HCT116 (cell line): ENCODE measurements at regions not wholly inside any gene's neighbourhood (a gene's known extent, or its start where the extent isn't known, plus 50 kb on each side); places are given as distances from the start of the nearest gene placed in this dataset.

Experiments
- ATAC-seq: fragments of 200-7000 bp; cut with Tn5 transposase; 2 replicates; pipeline ENCODE4 v1.9.1; 2020; ENCODE audit warnings: mild to moderate bottlenecking, moderate library complexity
- BruUV-seq: library from RNA; stranded (reverse); fragments of 400-500 nt; replicated peaks from 2 replicates; lab custom pipeline; 2021; lab: Mats Ljungman, UMichigan
- CTCF ChIA-PET: fragments of 300-600 bp; sonication (Branson Sonifier 250); formaldehyde crosslinking; loops from one replicate; lab custom pipeline; 2021; ENCODE audit warnings: antibody characterized with exemption; lab: Charles Lee
- POLR2A ChIA-PET: fragments of 300-600, 350-600 bp; sonication (Branson Sonifier 250); formaldehyde crosslinking; loops from one replicate; lab custom pipeline; 2021; ENCODE audit warnings: antibody characterized with exemption; lab: Charles Lee
- RAD21 ChIA-PET, 2 experiments: fragments of 300-600 bp; sonication (Branson Sonifier 250); formaldehyde crosslinking; loops; one replicate each; lab custom pipeline; 2023; ENCODE audit warnings: low total read pairs in 2 of 2; ENCODE audit not compliant: uncharacterized antibody in 2 of 2, unreplicated experiment in 2 of 2, low non-redundant PET in 1 of 2; lab: Charles Lee
- DNase-seq: peaks from one replicate; pipeline ENCODE4 v3.0.0-alpha.2; 2010; ENCODE audit warnings: low read depth, low spot score
- H2AFZ ChIP-seq: fragments of 200-600 bp; shearing (Covaris generic), sonication (generic); 2 replicates; pipeline ENCODE4 v1.6.1; 2017; ENCODE audit warnings: low read depth, mixed run types, mixed read lengths, antibody characterized with exemption, low read length; ENCODE audit not compliant: poor library complexity, severe bottlenecking
- H3K27ac ChIP-seq: 2 replicates; pipeline ENCODE4 v1.5.1; 2012; ENCODE audit warnings: low read depth, low read length
- H3K27me3 ChIP-seq: fragments of 200-600 bp; sonication (generic); 2 replicates; pipeline ENCODE4 v1.6.1; 2016; ENCODE audit warnings: mixed run types, low read length, mixed read lengths; ENCODE audit not compliant: insufficient read depth
- H3K36me3 ChIP-seq, 2 experiments: fragments of 200-500 bp in 1 of 2; fragments of 200-600 bp in 1 of 2; sonication (Bioruptor generic) in 1 of 2; sonication (generic) in 1 of 2; 2 replicates each; pipeline versions ENCODE4 v1.5.1 to v1.6.1; 2014 to 2016; ENCODE audit warnings: low read length in 2 of 2, inconsistent platforms in 1 of 2, mixed read lengths in 1 of 2, mixed run types in 1 of 2; ENCODE audit not compliant: insufficient read depth in 2 of 2, control insufficient read depth in 1 of 2
- H3K4me1 ChIP-seq, 2 experiments: fragments of 200-600 bp in 1 of 2; sonication (generic) in 1 of 2; 2 replicates each; pipeline versions ENCODE4 v1.5.1 to v1.6.1; 2012 to 2017; ENCODE audit warnings: low read length in 2 of 2, inconsistent platforms in 1 of 2, mild to moderate bottlenecking in 1 of 2, mixed read lengths in 1 of 2, mixed run types in 1 of 2, moderate library complexity in 1 of 2; ENCODE audit not compliant: insufficient read depth in 2 of 2, control insufficient read depth in 1 of 2
- H3K4me2 ChIP-seq: fragments of 200-600 bp; sonication (generic); 2 replicates; pipeline ENCODE4 v1.6.1; 2017; ENCODE audit warnings: mixed run types, low read length, mixed read lengths
- H3K4me3 ChIP-seq, 2 experiments: fragments of 200-600 bp in 1 of 2; sonication (generic) in 1 of 2; replicated peaks in 1 of 2; 2 replicates each; pipeline ENCODE4 v1.5.1; 2011 to 2016; ENCODE audit warnings: low read length in 2 of 2, control low read depth in 1 of 2, low read depth in 1 of 2, mild to moderate bottlenecking in 1 of 2, mixed read lengths in 1 of 2, mixed run types in 1 of 2
- H3K79me2 ChIP-seq: fragments of 200-600 bp; sonication (generic); 2 replicates; pipeline ENCODE4 v1.6.1; 2017; ENCODE audit warnings: mild to moderate bottlenecking, mixed run types, low read length, moderate library complexity, mixed read lengths; ENCODE audit not compliant: insufficient read depth
- H3K9ac ChIP-seq: fragments of 200-600 bp; sonication (generic); 2 replicates; pipeline ENCODE4 v1.6.1; 2016; ENCODE audit warnings: low read length, mixed read lengths
- H3K9me2 ChIP-seq: fragments of 200-600 bp; sonication (generic), shearing (Covaris generic); 2 replicates; pipeline ENCODE4 v1.6.1; 2017; ENCODE audit warnings: mixed run types, mild to moderate bottlenecking, moderate library complexity; ENCODE audit not compliant: insufficient read depth
- H3K9me3 ChIP-seq, 2 experiments: fragments of 200-500 bp in 1 of 2; fragments of 200-600 bp in 1 of 2; sonication (Bioruptor generic) in 1 of 2; sonication (generic) in 1 of 2; 2 replicates each; pipeline ENCODE4 v1.6.1; 2014 to 2017; ENCODE audit warnings: low read length in 2 of 2, mixed read lengths in 2 of 2, inconsistent platforms in 1 of 2, low read depth in 1 of 2, mild to moderate bottlenecking in 1 of 2, mixed run types in 1 of 2, moderate library complexity in 1 of 2; ENCODE audit not compliant: control insufficient read depth in 1 of 2, insufficient read depth in 1 of 2
- H4K20me1 ChIP-seq: fragments of 200-600 bp; sonication (generic), shearing (Covaris generic); 2 replicates; pipeline ENCODE4 v1.6.1; 2017; ENCODE audit warnings: mixed run types, mild to moderate bottlenecking, moderate library complexity; ENCODE audit not compliant: insufficient read depth
- ELF1 ChIP-seq: IDR thresholded peaks from 2 replicates; pipeline ENCODE4 v1.6.1; 2012; ENCODE audit warnings: low read depth, borderline replicate concordance
- EZH2phosphoT487 ChIP-seq: fragments of 200-600 bp; IDR thresholded peaks from 2 replicates; pipeline ENCODE4 v1.6.1; 2018; ENCODE audit warnings: antibody characterized with exemption, borderline replicate concordance
- FOSL1 ChIP-seq: IDR thresholded peaks from 2 replicates; pipeline ENCODE4 v1.6.1; 2012; ENCODE audit warnings: low read depth
- RAD21 ChIP-seq: IDR thresholded peaks from 2 replicates; pipeline ENCODE4 v1.6.1; 2012; ENCODE audit warnings: low read depth, mild to moderate bottlenecking
- SP1 ChIP-seq: IDR thresholded peaks from 2 replicates; pipeline ENCODE4 v1.6.1; 2012; ENCODE audit warnings: low read depth
- ZFX ChIP-seq: fragments of 450-650 bp; IDR thresholded peaks from 2 replicates; pipeline ENCODE4 v1.6.1; 2017
- intact Hi-C: fragments of 100-400 bp; cut with micrococcal nuclease; formaldehyde crosslinking; loops from 2 replicates; pipeline ENCODE4 v1.10.0; 2022
- TF ChIP-seq, protein P1 (sequence below): IDR thresholded peaks from 2 replicates; pipeline ENCODE4 v1.6.1; 2011; ENCODE audit warnings: mild to moderate bottlenecking, low read length, moderate library complexity; ENCODE audit not compliant: insufficient replicate concordance; ENCODE audit errors: extremely low read depth
- TF ChIP-seq, protein P2 (sequence below): IDR thresholded peaks from 2 replicates; pipeline ENCODE4 v1.6.1; 2012
- TF ChIP-seq, protein P3 (sequence below), 3 experiments: fragments of 200-600 bp in 1 of 3; sonication (generic) in 1 of 3; IDR thresholded peaks in 2 of 3; conservative IDR thresholded peaks in 1 of 3; 2 replicates each; pipeline ENCODE4 v1.5.1; 2012 to 2017; ENCODE audit warnings: low read depth in 2 of 3, low read length in 2 of 3, antibody characterized with exemption in 1 of 3, borderline replicate concordance in 1 of 3, control low read depth in 1 of 3, mild to moderate bottlenecking in 1 of 3, mixed read lengths in 1 of 3, mixed run types in 1 of 3, moderate library complexity in 1 of 3; ENCODE audit not compliant: insufficient read depth in 1 of 3

DNA sequence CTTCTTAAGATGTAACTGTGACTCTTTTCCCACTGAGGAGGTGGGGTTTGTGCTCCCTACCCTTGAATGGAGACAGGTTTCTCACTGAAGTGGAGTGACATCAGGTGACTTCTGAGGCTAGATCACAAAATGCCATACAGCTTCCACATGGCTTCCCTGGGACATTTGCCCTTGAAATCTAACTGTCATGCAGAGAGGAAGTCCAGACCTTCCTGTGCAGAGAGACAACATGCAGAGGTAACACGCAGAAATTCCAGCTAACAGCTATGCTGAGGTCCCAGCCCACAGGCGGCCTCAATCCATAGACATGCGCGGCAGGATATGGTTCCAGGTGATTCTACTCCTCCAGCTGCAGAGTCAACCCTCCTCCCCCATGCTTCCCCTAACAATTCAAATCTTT lies 119.0 kb downstream of the TRIB2 start (continued):
- TF ChIP-seq, protein P1, sequence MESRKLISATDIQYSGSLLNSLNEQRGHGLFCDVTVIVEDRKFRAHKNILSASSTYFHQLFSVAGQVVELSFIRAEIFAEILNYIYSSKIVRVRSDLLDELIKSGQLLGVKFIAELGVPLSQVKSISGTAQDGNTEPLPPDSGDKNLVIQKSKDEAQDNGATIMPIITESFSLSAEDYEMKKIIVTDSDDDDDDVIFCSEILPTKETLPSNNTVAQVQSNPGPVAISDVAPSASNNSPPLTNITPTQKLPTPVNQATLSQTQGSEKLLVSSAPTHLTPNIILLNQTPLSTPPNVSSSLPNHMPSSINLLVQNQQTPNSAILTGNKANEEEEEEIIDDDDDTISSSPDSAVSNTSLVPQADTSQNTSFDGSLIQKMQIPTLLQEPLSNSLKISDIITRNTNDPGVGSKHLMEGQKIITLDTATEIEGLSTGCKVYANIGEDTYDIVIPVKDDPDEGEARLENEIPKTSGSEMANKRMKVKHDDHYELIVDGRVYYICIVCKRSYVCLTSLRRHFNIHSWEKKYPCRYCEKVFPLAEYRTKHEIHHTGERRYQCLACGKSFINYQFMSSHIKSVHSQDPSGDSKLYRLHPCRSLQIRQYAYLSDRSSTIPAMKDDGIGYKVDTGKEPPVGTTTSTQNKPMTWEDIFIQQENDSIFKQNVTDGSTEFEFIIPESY, result no peak

DNA sequence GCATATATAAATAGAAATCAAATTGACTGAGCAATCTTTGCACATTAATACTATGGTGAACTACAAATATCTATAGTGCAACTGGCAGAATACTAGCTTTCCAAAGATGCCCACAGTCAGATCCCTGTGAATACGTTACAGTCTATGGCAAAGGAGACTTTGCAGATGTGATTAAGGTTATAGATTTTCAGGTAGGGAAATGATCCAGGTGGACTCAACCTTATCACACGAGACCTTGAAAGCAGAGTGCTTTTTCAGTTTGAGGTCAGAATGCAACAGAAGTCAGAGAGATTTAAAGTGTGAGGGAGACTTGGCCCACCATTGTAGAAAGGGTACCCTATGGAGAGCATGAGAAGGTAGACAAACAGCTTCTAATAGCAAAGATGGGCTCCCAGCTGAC lies 122.6 kb downstream of the TRIB2 start:
- Histone ChIP-seq H3K9me3 (no peaks in the 10 kb centered on the region), H3K27me3 (no peaks in the 10 kb centered on the region), H3K9ac (no peak overlapping the region), H3K36me3 (no peaks in the 10 kb centered on the region), H3K4me3 (no peak overlapping the region), H4K20me1 (no peaks in the 10 kb centered on the region), H3K27ac (no peak overlapping the region), H2AFZ (no peak overlapping the region), H3K79me2 (no peaks in the 10 kb centered on the region), H3K4me2 (no peak overlapping the region), H3K4me1 (peaks cover 0 to 10% of the 10 kb centered on the region in 2 experiments; a peak in 1 of 4 replicates)
- DNase-seq (no peak), ATAC-seq (no peak)
- RAD21 ChIA-PET, result no interaction called here
- no TSS peak for BruUV-seq
- POLR2A ChIA-PET, result no interaction called here
- CTCF ChIA-PET, result no interaction called here
- intact Hi-C loops, result no loop called here
- TF ChIP-seq EZH2phosphoT487, result no peak
- no peak for TF ChIP-seq RAD21
- no peak for TF ChIP-seq SP1
- no peak for TF ChIP-seq FOSL1
- TF ChIP-seq, protein P2, sequence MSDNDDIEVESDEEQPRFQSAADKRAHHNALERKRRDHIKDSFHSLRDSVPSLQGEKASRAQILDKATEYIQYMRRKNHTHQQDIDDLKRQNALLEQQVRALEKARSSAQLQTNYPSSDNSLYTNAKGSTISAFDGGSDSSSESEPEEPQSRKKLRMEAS, result no peak
- TF ChIP-seq ZFX, result no peak
- TF ChIP-seq ELF1, result no peak
- TF ChIP-seq, protein P3, sequence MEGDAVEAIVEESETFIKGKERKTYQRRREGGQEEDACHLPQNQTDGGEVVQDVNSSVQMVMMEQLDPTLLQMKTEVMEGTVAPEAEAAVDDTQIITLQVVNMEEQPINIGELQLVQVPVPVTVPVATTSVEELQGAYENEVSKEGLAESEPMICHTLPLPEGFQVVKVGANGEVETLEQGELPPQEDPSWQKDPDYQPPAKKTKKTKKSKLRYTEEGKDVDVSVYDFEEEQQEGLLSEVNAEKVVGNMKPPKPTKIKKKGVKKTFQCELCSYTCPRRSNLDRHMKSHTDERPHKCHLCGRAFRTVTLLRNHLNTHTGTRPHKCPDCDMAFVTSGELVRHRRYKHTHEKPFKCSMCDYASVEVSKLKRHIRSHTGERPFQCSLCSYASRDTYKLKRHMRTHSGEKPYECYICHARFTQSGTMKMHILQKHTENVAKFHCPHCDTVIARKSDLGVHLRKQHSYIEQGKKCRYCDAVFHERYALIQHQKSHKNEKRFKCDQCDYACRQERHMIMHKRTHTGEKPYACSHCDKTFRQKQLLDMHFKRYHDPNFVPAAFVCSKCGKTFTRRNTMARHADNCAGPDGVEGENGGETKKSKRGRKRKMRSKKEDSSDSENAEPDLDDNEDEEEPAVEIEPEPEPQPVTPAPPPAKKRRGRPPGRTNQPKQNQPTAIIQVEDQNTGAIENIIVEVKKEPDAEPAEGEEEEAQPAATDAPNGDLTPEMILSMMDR (IDR thresholded peaks at IDR 0.05 in 2 of 3, conservative IDR thresholded peaks at IDR 0.05 in 1 of 3; ENCODE audit: borderline replicate concordance in 1 of 3, insufficient read depth in 1 of 3, low read depth in 2 of 3, low read length in 2 of 3), result no peak
- TF ChIP-seq, all 23 proteins: peak for 0
- no peaks in the 10 kb centered on the region for H3K9me2 ChIP-seq
